Upper lobe of right lung (tissue), 1 donor: ENCODE measurements at regions not wholly inside any gene's neighbourhood (a gene's known extent, or its start where the extent isn't known, plus 50 kb on each side); places are given as distances from the start of the nearest gene placed in this dataset.
"Not testable (repeated sequence)": the region's sequence is repeated elsewhere in the genome, so short reads cannot be mapped to it uniquely, and the experiment has no call there.

Experiments
- ATAC-seq: fragments of 200-7000 bp; cut with Tn5 transposase; one replicate; pipeline ENCODE4 v1.9.1; 2020; ENCODE audit warnings: mild to moderate bottlenecking, moderate library complexity
- DNase-seq: peaks from one replicate; pipeline ENCODE4 v3.0.0-alpha.2; 2020
- H3K27ac ChIP-seq: fragments of 200-600 bp; one replicate; pipeline ENCODE4 v1.8.0; 2022
- H3K27me3 ChIP-seq: fragments of 200-600 bp; one replicate; pipeline ENCODE4 v1.8.0; 2022; ENCODE audit warnings: mild to moderate bottlenecking
- H3K36me3 ChIP-seq: fragments of 200-600 bp; one replicate; pipeline ENCODE4 v1.8.0; 2022
- H3K4me1 ChIP-seq: fragments of 200-600 bp; one replicate; pipeline ENCODE4 v1.8.0; 2022
- H3K4me3 ChIP-seq: fragments of 200-600 bp; one replicate; pipeline ENCODE4 v1.8.0; 2022; ENCODE audit warnings: mild to moderate bottlenecking
- H3K9me3 ChIP-seq: fragments of 200-600 bp; one replicate; pipeline ENCODE4 v1.8.0; 2022
- intact Hi-C: fragments of 100-400 bp; cut with DNase I; formaldehyde crosslinking; loops from one replicate; pipeline ENCODE4 v1.11.0; 2022
- TF ChIP-seq, protein P1 (sequence below): fragments of 200-600 bp; IDR thresholded peaks from one replicate; pipeline ENCODE4 v1.8.0; 2022; ENCODE audit warnings: antibody characterized with exemption
- donor health status: DM: no; HTN: yes; CAD: no; lungs with severe emphysema.

GRCh38 chr1:68848017-68848416 lies 351.1 kb upstream of the DEPDC1 start:
- H3K4me1 ChIP-seq = no peaks in the 10 kb centered on the region
- no peaks in the 10 kb centered on the region for H3K36me3 ChIP-seq
- DNase-seq = no peak
- ATAC-seq = no peak
- H3K27ac ChIP-seq = no peak overlapping the region
- intact Hi-C loops = no loop called here
- H3K4me3 ChIP-seq = no peak overlapping the region
- TF ChIP-seq, protein P1, sequence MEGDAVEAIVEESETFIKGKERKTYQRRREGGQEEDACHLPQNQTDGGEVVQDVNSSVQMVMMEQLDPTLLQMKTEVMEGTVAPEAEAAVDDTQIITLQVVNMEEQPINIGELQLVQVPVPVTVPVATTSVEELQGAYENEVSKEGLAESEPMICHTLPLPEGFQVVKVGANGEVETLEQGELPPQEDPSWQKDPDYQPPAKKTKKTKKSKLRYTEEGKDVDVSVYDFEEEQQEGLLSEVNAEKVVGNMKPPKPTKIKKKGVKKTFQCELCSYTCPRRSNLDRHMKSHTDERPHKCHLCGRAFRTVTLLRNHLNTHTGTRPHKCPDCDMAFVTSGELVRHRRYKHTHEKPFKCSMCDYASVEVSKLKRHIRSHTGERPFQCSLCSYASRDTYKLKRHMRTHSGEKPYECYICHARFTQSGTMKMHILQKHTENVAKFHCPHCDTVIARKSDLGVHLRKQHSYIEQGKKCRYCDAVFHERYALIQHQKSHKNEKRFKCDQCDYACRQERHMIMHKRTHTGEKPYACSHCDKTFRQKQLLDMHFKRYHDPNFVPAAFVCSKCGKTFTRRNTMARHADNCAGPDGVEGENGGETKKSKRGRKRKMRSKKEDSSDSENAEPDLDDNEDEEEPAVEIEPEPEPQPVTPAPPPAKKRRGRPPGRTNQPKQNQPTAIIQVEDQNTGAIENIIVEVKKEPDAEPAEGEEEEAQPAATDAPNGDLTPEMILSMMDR = no peak
- H3K9me3 ChIP-seq = no peaks in the 10 kb centered on the region
- H3K27me3 ChIP-seq = no peaks in the 10 kb centered on the region

- DNase-seq (no peak), ATAC-seq (no peak)
- no peaks in the 10 kb centered on the region for H3K9me3 ChIP-seq
- no peak overlapping the region for H3K4me3 ChIP-seq
- H3K27me3 ChIP-seq = no peaks in the 10 kb centered on the region
- H3K4me1 ChIP-seq = no peaks in the 10 kb centered on the region
- TF ChIP-seq, protein P1 = no peak
- no peaks in the 10 kb centered on the region for H3K36me3 ChIP-seq
- H3K27ac ChIP-seq = no peak overlapping the region
- intact Hi-C loops = no loop called here
These were observed 371.7 kb upstream of the DEPDC1 start for GRCh38 chr1:68868606-68869005.

- intact Hi-C loops = no loop called here
- DNase-seq (no peak), ATAC-seq (no peak)
- Histone ChIP-seq H3K9me3 (no peaks in the 10 kb centered on the region), H3K4me1 (no peaks in the 10 kb centered on the region), H3K27me3 (no peaks in the 10 kb centered on the region), H3K27ac (no peak overlapping the region), H3K4me3 (no peak overlapping the region), H3K36me3 (no peaks in the 10 kb centered on the region)
- TF ChIP-seq, protein P1 = no peak
These were observed 376.3 kb upstream of the DEPDC1 start for GRCh38 chr1:68873144-68873543.

DNA sequence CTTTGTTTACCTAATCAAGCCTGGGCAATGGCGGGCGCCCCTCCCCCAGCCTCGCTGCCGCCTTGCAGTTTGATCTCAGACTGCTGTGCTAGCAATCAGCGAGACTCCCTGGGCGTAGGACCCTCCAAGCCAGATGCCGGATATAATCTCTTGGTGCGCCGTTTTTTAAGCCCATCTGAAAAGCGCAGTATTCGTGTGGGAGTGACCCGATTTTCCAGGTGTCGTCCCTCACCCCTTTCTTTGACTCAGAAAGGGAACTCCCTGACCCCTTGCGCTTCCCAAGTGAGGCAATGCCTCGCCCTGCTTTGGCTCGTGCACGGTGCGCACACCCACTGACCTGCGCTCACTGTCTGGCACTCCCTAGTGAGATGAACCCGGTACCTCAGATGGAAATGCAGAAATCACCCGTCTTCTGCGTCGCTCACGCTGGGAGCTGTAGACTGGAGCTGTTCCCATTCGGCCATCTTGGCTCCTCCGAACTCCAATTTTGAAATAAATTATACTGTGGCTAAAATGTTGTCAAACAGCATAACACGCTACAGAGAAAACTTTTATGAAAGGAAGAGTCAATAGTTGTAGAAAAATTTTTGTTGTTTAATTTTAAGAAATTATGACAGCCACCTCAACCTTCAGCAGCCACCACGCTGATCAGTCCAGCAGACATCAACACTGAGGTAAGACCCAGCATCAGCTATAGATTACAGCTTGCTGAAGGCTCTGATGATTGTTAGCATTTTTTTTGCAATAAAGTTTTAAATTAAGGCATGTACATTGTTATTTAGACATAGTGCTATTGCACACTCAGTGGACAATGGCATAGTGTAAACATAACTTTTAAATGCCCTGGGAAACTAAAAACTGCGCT lies 384.7 kb upstream of the DEPDC1 start:
- H3K27ac ChIP-seq, intact Hi-C loops, H3K36me3 ChIP-seq, H3K27me3 ChIP-seq, ATAC-seq, H3K9me3 ChIP-seq, DNase-seq, H3K4me3 ChIP-seq, H3K4me1 ChIP-seq: not testable (repeated sequence)

- H3K27ac ChIP-seq = no peak overlapping the region
- DNase-seq = no peak
- H3K27me3 ChIP-seq = no peaks in the 10 kb centered on the region
- no peaks in the 10 kb centered on the region for H3K36me3 ChIP-seq
- no peaks in the 10 kb centered on the region for H3K4me1 ChIP-seq
- ATAC-seq = no peak
- intact Hi-C loops = no loop called here
- TF ChIP-seq, protein P1 = no peak
- no peak overlapping the region for H3K4me3 ChIP-seq
- no peaks in the 10 kb centered on the region for H3K9me3 ChIP-seq
These were observed 392.6 kb upstream of the DEPDC1 start for GRCh38 chr1:68889471-68889870.

- TF ChIP-seq, protein P1 = no peak
- DNase-seq = no peak
- intact Hi-C loops = no loop called here
- Histone ChIP-seq H3K9me3 (no peaks in the 10 kb centered on the region), H3K4me1 (no peaks in the 10 kb centered on the region), H3K27me3 (no peaks in the 10 kb centered on the region), H3K36me3 (no peaks in the 10 kb centered on the region), H3K4me3 (no peak overlapping the region), H3K27ac (no peak overlapping the region)
- no peak for ATAC-seq
These were observed 393.9 kb upstream of the DEPDC1 start for GRCh38 chr1:68890736-68891135.
